ENCODE measurements at regions not wholly inside any gene's neighbourhood (a gene's known extent, or its start where the extent isn't known, plus 50 kb on each side); places are given as distances from the start of the nearest gene placed in this dataset.

GRCh38 chr6:98560841-98561240, 273.5 kb upstream of the POU3F2 start:
- TF ChIP-seq, protein P1, sequence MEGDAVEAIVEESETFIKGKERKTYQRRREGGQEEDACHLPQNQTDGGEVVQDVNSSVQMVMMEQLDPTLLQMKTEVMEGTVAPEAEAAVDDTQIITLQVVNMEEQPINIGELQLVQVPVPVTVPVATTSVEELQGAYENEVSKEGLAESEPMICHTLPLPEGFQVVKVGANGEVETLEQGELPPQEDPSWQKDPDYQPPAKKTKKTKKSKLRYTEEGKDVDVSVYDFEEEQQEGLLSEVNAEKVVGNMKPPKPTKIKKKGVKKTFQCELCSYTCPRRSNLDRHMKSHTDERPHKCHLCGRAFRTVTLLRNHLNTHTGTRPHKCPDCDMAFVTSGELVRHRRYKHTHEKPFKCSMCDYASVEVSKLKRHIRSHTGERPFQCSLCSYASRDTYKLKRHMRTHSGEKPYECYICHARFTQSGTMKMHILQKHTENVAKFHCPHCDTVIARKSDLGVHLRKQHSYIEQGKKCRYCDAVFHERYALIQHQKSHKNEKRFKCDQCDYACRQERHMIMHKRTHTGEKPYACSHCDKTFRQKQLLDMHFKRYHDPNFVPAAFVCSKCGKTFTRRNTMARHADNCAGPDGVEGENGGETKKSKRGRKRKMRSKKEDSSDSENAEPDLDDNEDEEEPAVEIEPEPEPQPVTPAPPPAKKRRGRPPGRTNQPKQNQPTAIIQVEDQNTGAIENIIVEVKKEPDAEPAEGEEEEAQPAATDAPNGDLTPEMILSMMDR (IDR thresholded peaks at IDR 0.05; ENCODE audit: low read depth, low read length, poor library complexity, severe bottlenecking) = no peak
- no peak for TF ChIP-seq EZH2phosphoT487 (IDR thresholded peaks at IDR 0.05; ENCODE audit: borderline replicate concordance, low read length)
